ENCODE measurements at regions not wholly inside any gene's neighbourhood (a gene's known extent, or its start where the extent isn't known, plus 50 kb on each side); places are given as distances from the start of the nearest gene placed in this dataset.

- DNase-seq (ENCODE audit: low spot score): no peak
- in situ Hi-C loops (cut with HindIII; ENCODE audit: low sequenced_read_pairs): no loop called here
Observed at GRCh38 chr20:60372822-60373221, 414.6 kb downstream of the CDH26 start.

- in situ Hi-C loops (cut with HindIII; ENCODE audit: low sequenced_read_pairs): no loop called here
- DNase-seq (ENCODE audit: low spot score): no peak
Observed at GRCh38 chr20:60378620-60379019, 420.4 kb downstream of the CDH26 start.

- in situ Hi-C loops (cut with HindIII; ENCODE audit: low sequenced_read_pairs): no loop called here
- no peak for DNase-seq (ENCODE audit: low spot score)
Observed at GRCh38 chr20:60381643-60382400, 423.6 kb downstream of the CDH26 start.

GRCh38 chr20:60389441-60389840 is 431.2 kb downstream of the CDH26 start:
- in situ Hi-C loops (cut with HindIII; ENCODE audit: low sequenced_read_pairs): no loop called here

GRCh38 chr20:60389882-60390281 is 431.7 kb downstream of the CDH26 start:
- DNase-seq (ENCODE audit: low spot score): no peak
- in situ Hi-C loops (cut with HindIII; ENCODE audit: low sequenced_read_pairs): no loop called here

More at GRCh38 chr20:60389441-60389840, 431.2 kb downstream of the CDH26 start:
- no peak for DNase-seq (ENCODE audit: low spot score)

- DNase-seq (ENCODE audit: low spot score): no peak
- in situ Hi-C loops (cut with HindIII; ENCODE audit: low sequenced_read_pairs): no loop called here
Observed at GRCh38 chr20:60395991-60396390, 437.8 kb downstream of the CDH26 start.

GRCh38 chr20:60400567-60400966 is 442.3 kb downstream of the CDH26 start:
- in situ Hi-C loops (cut with HindIII; ENCODE audit: low sequenced_read_pairs): no loop called here
- DNase-seq (ENCODE audit: low spot score): no peak

GRCh38 chr20:60402189-60403058 is 444.2 kb downstream of the CDH26 start:
- in situ Hi-C loops (cut with HindIII; ENCODE audit: low sequenced_read_pairs): no loop called here
- no peak for DNase-seq (ENCODE audit: low spot score)

GRCh38 chr20:60403105-60403741 is 445.0 kb downstream of the CDH26 start:
- DNase-seq (ENCODE audit: low spot score): no peak
- in situ Hi-C loops (cut with HindIII; ENCODE audit: low sequenced_read_pairs): no loop called here

GRCh38 chr20:60407011-60407771 is 449.0 kb downstream of the CDH26 start:
- DNase-seq (ENCODE audit: low spot score): no peak
- in situ Hi-C loops (cut with HindIII; ENCODE audit: low sequenced_read_pairs): no loop called here

GRCh38 chr20:60407938-60408337 is 449.7 kb downstream of the CDH26 start:
- no peak for DNase-seq (ENCODE audit: low spot score)
- in situ Hi-C loops (cut with HindIII; ENCODE audit: low sequenced_read_pairs): no loop called here

GRCh38 chr20:60408435-60408834 is 450.2 kb downstream of the CDH26 start:
- in situ Hi-C loops (cut with HindIII; ENCODE audit: low sequenced_read_pairs): no loop called here
- no peak for DNase-seq (ENCODE audit: low spot score)

GRCh38 chr20:60410618-60411264 is 452.5 kb downstream of the CDH26 start:
- no peak for DNase-seq (ENCODE audit: low spot score)
- in situ Hi-C loops (cut with HindIII; ENCODE audit: low sequenced_read_pairs): no loop called here

GRCh38 chr20:60411813-60412212 is 453.6 kb downstream of the CDH26 start:
- no peak for DNase-seq (ENCODE audit: low spot score)
- in situ Hi-C loops (cut with HindIII; ENCODE audit: low sequenced_read_pairs): no loop called here

GRCh38 chr20:60420676-60421229 is 462.5 kb downstream of the CDH26 start:
- no peak for DNase-seq (ENCODE audit: low spot score)
- in situ Hi-C loops (cut with HindIII; ENCODE audit: low sequenced_read_pairs): no loop called here

- in situ Hi-C loops (cut with HindIII; ENCODE audit: low sequenced_read_pairs): no loop called here
- DNase-seq (ENCODE audit: low spot score): no peak
Observed at GRCh38 chr20:60422848-60423247, 464.6 kb downstream of the CDH26 start.

- in situ Hi-C loops (cut with HindIII; ENCODE audit: low sequenced_read_pairs): no loop called here
- no peak for DNase-seq (ENCODE audit: low spot score)
Observed at GRCh38 chr20:60424267-60424902, 466.2 kb downstream of the CDH26 start.

- DNase-seq (ENCODE audit: low spot score): no peak
- in situ Hi-C loops (cut with HindIII; ENCODE audit: low sequenced_read_pairs): no loop called here
Observed at GRCh38 chr20:60427516-60427915, 469.3 kb downstream of the CDH26 start.
